Gastrocnemius medialis (tissue), 4 donors: ENCODE measurements at regions not wholly inside any gene's neighbourhood (a gene's known extent, or its start where the extent isn't known, plus 50 kb on each side); places are given as distances from the start of the nearest gene placed in this dataset.

Experiments
- ATAC-seq, 2 donors: fragments of 150-250 bp; one replicate each; pipeline ENCODE4 v1.9.1; 2016
- DNase-seq, 2 donors: peaks; one replicate each; pipeline ENCODE4 v3.0.0-alpha.2; 2019
- H3K27ac ChIP-seq, 4 donors: fragments of 200-600 bp; sonication (generic); 1 replicate in 1 of 4; 2 replicates in 3 of 4; pipeline ENCODE4 v1.5.1; 2016 to 2018; ENCODE audit warnings: mild to moderate bottlenecking in 2 of 4, moderate library complexity in 1 of 4
- H3K27me3 ChIP-seq, 3 donors: fragments of 200-600 bp; sonication (generic) in 2 of 3; 1 replicate in 1 of 3; 2 replicates in 2 of 3; pipeline versions ENCODE4 v1.5.1 to v1.6.0; 2016 to 2019; ENCODE audit warnings: mild to moderate bottlenecking in 1 of 3, moderate library complexity in 1 of 3
- H3K36me3 ChIP-seq, 2 donors: fragments of 200-600 bp; sonication (generic) in 1 of 2; one replicate each; pipeline ENCODE4 v1.5.1; 2017 to 2018
- H3K4me1 ChIP-seq, 2 donors: fragments of 200-600 bp; sonication (generic) in 1 of 2; one replicate each; pipeline ENCODE4 v1.5.1; 2016 to 2017; ENCODE audit warnings: mild to moderate bottlenecking in 2 of 2
- H3K4me3 ChIP-seq, 4 donors: fragments of 200-600 bp; sonication (generic) in 3 of 4; 1 replicate in 1 of 4; 2 replicates in 3 of 4; pipeline ENCODE4 v1.5.1; 2016 to 2019; ENCODE audit warnings: mild to moderate bottlenecking in 2 of 4
- H3K9me3 ChIP-seq, 3 donors: fragments of 200-600 bp; sonication (generic) in 2 of 3; 1 replicate in 1 of 3; 2 replicates in 2 of 3; pipeline ENCODE4 v1.5.1; 2016 to 2019
- CTCF ChIP-seq, 5 experiments: fragments of 450-650 bp in 3 of 5; fragments of 200-600 bp in 2 of 5; sonication (generic) in 2 of 5; IDR thresholded peaks in 4 of 5; conservative IDR thresholded peaks in 1 of 5; 1 replicate in 4 of 5; 2 replicates in 1 of 5; pipeline ENCODE4 v1.5.1; 2016 to 2019; ENCODE audit warnings: antibody characterized with exemption in 5 of 5, mild to moderate bottlenecking in 3 of 5, moderate library complexity in 3 of 5
- POLR2A ChIP-seq, 2 donors: fragments of 450-650 bp; IDR thresholded peaks; one replicate each; pipeline ENCODE4 v1.6.1; 2017; ENCODE audit warnings: antibody characterized with exemption in 2 of 2, mild to moderate bottlenecking in 2 of 2, moderate library complexity in 2 of 2
- in situ Hi-C, 4 donors: fragments of 200-750 bp; cut with MboI; loops; one replicate each; pipeline versions ENCODE4 v1.15.0 to v1.8.0; 2017; ENCODE audit warnings: low sequenced_read_pairs in 4 of 4
- intact Hi-C: fragments of 100-400 bp; cut with DNase I; formaldehyde crosslinking; loops from one replicate; pipeline ENCODE4 v1.15.1; 2023; ENCODE audit warnings: low total_unique reads

DNA sequence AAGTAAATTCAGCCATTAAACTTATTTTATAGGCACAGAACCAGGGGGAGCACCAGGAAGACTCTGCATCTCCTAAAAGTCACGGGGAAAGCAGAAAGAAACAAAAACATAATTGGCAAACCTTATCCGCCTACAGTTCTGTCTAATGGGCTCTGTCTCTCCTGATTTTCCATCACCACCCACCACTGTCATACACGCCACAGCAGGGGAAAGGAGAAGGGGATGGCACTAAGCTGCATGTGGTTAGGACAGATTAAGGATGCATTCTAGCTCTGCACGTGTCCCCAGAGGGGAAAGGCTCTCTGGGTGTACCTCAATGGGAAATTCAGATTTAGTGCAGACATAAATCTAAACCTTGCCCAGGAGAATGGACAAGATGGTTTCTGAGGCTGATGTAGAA lies 359.8 kb downstream of the TMEM114 start:
- Histone ChIP-seq H3K27ac (no peak overlapping the region), H3K9me3 (no peaks in the 10 kb centered on the region), H3K27me3 (no peaks in the 10 kb centered on the region), H3K4me1 (no peaks in the 10 kb centered on the region), H3K4me3 (no peak overlapping the region), H3K36me3 (no peaks in the 10 kb centered on the region)
- DNase-seq (no peak), ATAC-seq (no peak)
- in situ Hi-C loops (no loop called here), intact Hi-C loops (no loop called here)
- TF ChIP-seq POLR2A (IDR thresholded peaks at IDR 0.05) (no peak), CTCF (IDR thresholded peaks at IDR 0.05 in 4 of 5, conservative IDR thresholded peaks at IDR 0.05 in 1 of 5) (no peak)

GRCh38 chr16:8229011-8229520 lies 361.2 kb downstream of the TMEM114 start:
- TF ChIP-seq CTCF (IDR thresholded peaks at IDR 0.05 in 4 of 5, conservative IDR thresholded peaks at IDR 0.05 in 1 of 5) (no peak), POLR2A (IDR thresholded peaks at IDR 0.05) (no peak)
- ATAC-seq = no peak
- intact Hi-C loops (no loop called here), in situ Hi-C loops (no loop called here)
- no peaks in the 10 kb centered on the region for H3K9me3 ChIP-seq
- no peak for DNase-seq
- H3K36me3 ChIP-seq = no peaks in the 10 kb centered on the region
- no peaks in the 10 kb centered on the region for H3K27me3 ChIP-seq
- H3K4me3 ChIP-seq = no peak overlapping the region
- H3K4me1 ChIP-seq = no peaks in the 10 kb centered on the region
- no peak overlapping the region for H3K27ac ChIP-seq

GRCh38 chr16:8217201-8217600 lies 373.1 kb downstream of the TMEM114 start:
- TF ChIP-seq POLR2A (IDR thresholded peaks at IDR 0.05) (no peak), CTCF (IDR thresholded peaks at IDR 0.05 in 4 of 5, conservative IDR thresholded peaks at IDR 0.05 in 1 of 5) (no peak)
- no peak for ATAC-seq
- H3K4me3 ChIP-seq = no peak overlapping the region
- no peaks in the 10 kb centered on the region for H3K4me1 ChIP-seq
- H3K9me3 ChIP-seq = no peaks in the 10 kb centered on the region
- no peaks in the 10 kb centered on the region for H3K27me3 ChIP-seq
- no peak overlapping the region for H3K27ac ChIP-seq
- DNase-seq = no peak
- H3K36me3 ChIP-seq = no peaks in the 10 kb centered on the region
- in situ Hi-C loops = no loop called here
- intact Hi-C loops = no loop called here

GRCh38 chr16:8204769-8205168 lies 385.5 kb downstream of the TMEM114 start:
- intact Hi-C loops = no loop called here
- no peaks in the 10 kb centered on the region for H3K9me3 ChIP-seq
- H3K27ac ChIP-seq = no peak overlapping the region
- TF ChIP-seq CTCF (IDR thresholded peaks at IDR 0.05 in 4 of 5, conservative IDR thresholded peaks at IDR 0.05 in 1 of 5) (no peak), POLR2A (IDR thresholded peaks at IDR 0.05) (no peak)
- H3K4me3 ChIP-seq = no peak overlapping the region
- in situ Hi-C loops = no loop called here
- no peaks in the 10 kb centered on the region for H3K36me3 ChIP-seq
- DNase-seq (no peak), ATAC-seq (no peak)
- no peaks in the 10 kb centered on the region for H3K27me3 ChIP-seq
- H3K4me1 ChIP-seq = no peaks in the 10 kb centered on the region

DNA sequence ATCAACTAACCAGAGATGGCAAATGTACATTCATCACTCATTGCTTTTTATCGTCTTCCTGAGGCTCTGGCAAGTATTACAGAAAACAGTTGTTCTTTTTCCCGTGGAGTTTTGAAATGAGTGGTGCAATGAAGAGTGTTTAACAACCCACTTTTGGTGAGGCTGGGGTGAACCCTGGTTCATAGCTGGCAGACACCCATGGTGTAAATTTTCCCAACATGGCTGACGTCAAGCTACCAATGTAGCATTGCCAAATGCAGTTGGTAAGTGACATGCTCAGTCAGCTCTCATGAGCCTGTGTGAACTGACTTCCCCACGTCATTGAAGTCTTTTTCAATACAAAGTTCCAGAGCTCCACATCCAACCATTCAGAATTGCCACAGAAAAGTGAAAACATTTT lies 386.2 kb downstream of the TMEM114 start:
- TF ChIP-seq POLR2A (IDR thresholded peaks at IDR 0.05) (no peak), CTCF (IDR thresholded peaks at IDR 0.05 in 4 of 5, conservative IDR thresholded peaks at IDR 0.05 in 1 of 5) (no peak)
- H3K4me3 ChIP-seq = no peak overlapping the region
- no peaks in the 10 kb centered on the region for H3K36me3 ChIP-seq
- intact Hi-C loops (no loop called here), in situ Hi-C loops (no loop called here)
- H3K27me3 ChIP-seq = no peaks in the 10 kb centered on the region
- H3K4me1 ChIP-seq = no peaks in the 10 kb centered on the region
- ATAC-seq = no peak
- no peaks in the 10 kb centered on the region for H3K9me3 ChIP-seq
- H3K27ac ChIP-seq = no peak overlapping the region
- DNase-seq = no peak
